ENCODE measurements at regions not wholly inside any gene's neighbourhood (a gene's known extent, or its start where the extent isn't known, plus 50 kb on each side); places are given as distances from the start of the nearest gene placed in this dataset.

DNA sequence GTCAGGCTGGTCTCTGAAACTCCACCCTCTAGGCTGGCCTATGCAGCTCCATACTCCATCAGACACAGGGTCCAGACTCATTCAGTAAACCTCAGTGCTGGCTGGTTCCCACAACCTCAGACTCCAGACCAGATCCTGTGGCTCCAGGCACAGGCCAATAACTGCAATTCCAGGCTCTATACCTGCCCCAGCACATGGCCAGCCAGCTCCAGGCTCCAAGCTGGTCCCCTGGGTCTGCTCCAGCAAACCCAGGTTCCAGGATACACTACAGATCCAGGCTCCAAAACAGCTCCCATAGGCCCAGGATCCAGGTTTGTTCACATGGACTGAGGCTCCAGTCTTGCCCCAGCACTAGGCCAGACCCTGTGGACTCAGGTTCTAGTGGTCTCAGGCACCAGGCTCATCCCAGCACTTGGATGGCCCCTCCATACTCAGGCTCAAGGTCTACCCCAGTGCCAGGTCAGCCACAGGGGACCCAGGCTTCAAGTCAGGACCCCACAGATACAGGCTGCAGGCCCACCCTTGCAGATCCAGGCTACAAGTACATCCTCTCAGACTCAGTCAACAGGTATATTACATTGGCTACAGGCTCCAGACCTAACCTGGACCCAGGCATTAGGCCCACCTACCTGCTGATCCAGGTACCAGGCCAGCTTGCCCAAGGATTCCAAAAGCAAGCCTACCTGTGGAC is 117.6 kb upstream of the TMEM170B start:
- TF ChIP-seq EZH2phosphoT487 (IDR thresholded peaks at IDR 0.05; ENCODE audit: borderline replicate concordance, low read depth): no peak
- TF ChIP-seq, protein P1, sequence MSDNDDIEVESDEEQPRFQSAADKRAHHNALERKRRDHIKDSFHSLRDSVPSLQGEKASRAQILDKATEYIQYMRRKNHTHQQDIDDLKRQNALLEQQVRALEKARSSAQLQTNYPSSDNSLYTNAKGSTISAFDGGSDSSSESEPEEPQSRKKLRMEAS (IDR thresholded peaks at IDR 0.05; ENCODE audit: low read depth): no peak
- TF ChIP-seq, protein P2, sequence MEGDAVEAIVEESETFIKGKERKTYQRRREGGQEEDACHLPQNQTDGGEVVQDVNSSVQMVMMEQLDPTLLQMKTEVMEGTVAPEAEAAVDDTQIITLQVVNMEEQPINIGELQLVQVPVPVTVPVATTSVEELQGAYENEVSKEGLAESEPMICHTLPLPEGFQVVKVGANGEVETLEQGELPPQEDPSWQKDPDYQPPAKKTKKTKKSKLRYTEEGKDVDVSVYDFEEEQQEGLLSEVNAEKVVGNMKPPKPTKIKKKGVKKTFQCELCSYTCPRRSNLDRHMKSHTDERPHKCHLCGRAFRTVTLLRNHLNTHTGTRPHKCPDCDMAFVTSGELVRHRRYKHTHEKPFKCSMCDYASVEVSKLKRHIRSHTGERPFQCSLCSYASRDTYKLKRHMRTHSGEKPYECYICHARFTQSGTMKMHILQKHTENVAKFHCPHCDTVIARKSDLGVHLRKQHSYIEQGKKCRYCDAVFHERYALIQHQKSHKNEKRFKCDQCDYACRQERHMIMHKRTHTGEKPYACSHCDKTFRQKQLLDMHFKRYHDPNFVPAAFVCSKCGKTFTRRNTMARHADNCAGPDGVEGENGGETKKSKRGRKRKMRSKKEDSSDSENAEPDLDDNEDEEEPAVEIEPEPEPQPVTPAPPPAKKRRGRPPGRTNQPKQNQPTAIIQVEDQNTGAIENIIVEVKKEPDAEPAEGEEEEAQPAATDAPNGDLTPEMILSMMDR (IDR thresholded peaks at IDR 0.05): no peak
- no peak for TF ChIP-seq FOXJ3 (CRISPR knock-in tag; IDR thresholded peaks at IDR 0.05)
- TF ChIP-seq SIN3A (IDR thresholded peaks at IDR 0.05; ENCODE audit: borderline replicate concordance, low read depth, low read length): no peak
